H4 (cell line): ENCODE measurements at regions not wholly inside any gene's neighbourhood (a gene's known extent, or its start where the extent isn't known, plus 50 kb on each side); places are given as distances from the start of the nearest gene placed in this dataset.

Experiments used
- DNase-seq: peaks from one replicate; pipeline ENCODE4 v3.0.0-alpha.2; 2015; ENCODE audit warnings: low spot score

- no peak for DNase-seq
These were observed 567.8 kb downstream of the GBA3 start for GRCh38 chr4:23260511-23260910.

GRCh38 chr4:23245203-23245832 lies 552.6 kb downstream of the GBA3 start:
- DNase-seq = no peak

- no peak for DNase-seq
These were observed 550.2 kb downstream of the GBA3 start for GRCh38 chr4:23242962-23243361.

- DNase-seq = no peak
These were observed 548.7 kb downstream of the GBA3 start for GRCh38 chr4:23241408-23241807.

GRCh38 chr4:23238848-23239247 lies 546.1 kb downstream of the GBA3 start:
- no peak for DNase-seq

GRCh38 chr4:23237771-23238170 lies 545.0 kb downstream of the GBA3 start:
- peak; percentile 18 for DNase-seq

- no peak for DNase-seq
These were observed 543.1 kb downstream of the GBA3 start for GRCh38 chr4:23235628-23236390.

GRCh38 chr4:23234716-23235115 lies 542.0 kb downstream of the GBA3 start:
- no peak for DNase-seq

GRCh38 chr4:23234018-23234417 lies 541.3 kb downstream of the GBA3 start:
- DNase-seq = no peak

- DNase-seq = no peak
These were observed 540.9 kb downstream of the GBA3 start for GRCh38 chr4:23233596-23233995.

- DNase-seq = no peak
These were observed 540.2 kb downstream of the GBA3 start for GRCh38 chr4:23232987-23233386.

- no peak for DNase-seq
These were observed 532.8 kb downstream of the GBA3 start for GRCh38 chr4:23225564-23225963.

- no peak for DNase-seq
These were observed 532.1 kb downstream of the GBA3 start for GRCh38 chr4:23224684-23225420.

- DNase-seq = no peak
These were observed 528.2 kb downstream of the GBA3 start for GRCh38 chr4:23220911-23221310.

GRCh38 chr4:23219779-23220408 lies 527.2 kb downstream of the GBA3 start:
- DNase-seq = no peak

GRCh38 chr4:23213198-23213597 lies 520.5 kb downstream of the GBA3 start:
- no peak for DNase-seq

GRCh38 chr4:23212558-23212957 lies 519.8 kb downstream of the GBA3 start:
- no peak for DNase-seq

- no peak for DNase-seq
These were observed 514.3 kb downstream of the GBA3 start for GRCh38 chr4:23207059-23207458.

- no peak for DNase-seq
These were observed 510.0 kb downstream of the GBA3 start for GRCh38 chr4:23202712-23203247.

- DNase-seq = no peak
These were observed 502.0 kb downstream of the GBA3 start for GRCh38 chr4:23194751-23195150.

GRCh38 chr4:23174179-23174578 lies 481.4 kb downstream of the GBA3 start:
- DNase-seq = no peak

GRCh38 chr4:23171976-23172375 lies 479.2 kb downstream of the GBA3 start:
- peak; percentile 24 for DNase-seq
